NCI-H82 treated with DMSO at 0.1 percent for 48 hours (cell line): ENCODE measurements at regions not wholly inside any gene's neighbourhood (a gene's known extent, or its start where the extent isn't known, plus 50 kb on each side); places are given as distances from the start of the nearest gene placed in this dataset.
"Not testable (repeated sequence)": the region's sequence is repeated elsewhere in the genome, so short reads cannot be mapped to it uniquely, and the experiment has no call there.

Experiments
- DNase-seq: peaks from one replicate; lab custom pipeline; 2025; ENCODE audit not compliant: unreplicated experiment; lab: John Stamatoyannopoulos, UW

- not testable (repeated sequence) for DNase-seq
Measured at GRCh38 chr18:14342170-14342569, 201.2 kb downstream of the POTEC start.

GRCh38 chr18:14336017-14336416 is 203.8 kb upstream of the ZNF519 start:
- not testable (repeated sequence) for DNase-seq

- not testable (repeated sequence) for DNase-seq
Measured at GRCh38 chr18:14321217-14321616, 189.0 kb upstream of the ZNF519 start.

- not testable (repeated sequence) for DNase-seq
Measured at GRCh38 chr18:14301255-14301654, 169.0 kb upstream of the ZNF519 start.

- DNase-seq, result not testable (repeated sequence)
Measured at GRCh38 chr18:14295081-14295480, 162.8 kb upstream of the ZNF519 start.

- DNase-seq, result no peak
Measured at GRCh38 chr18:14285053-14285452, 152.8 kb upstream of the ZNF519 start.

- DNase-seq, result not testable (repeated sequence)
Measured at GRCh38 chr18:14275391-14275790, 143.2 kb upstream of the ZNF519 start.

GRCh38 chr18:14265637-14266410 is 133.6 kb upstream of the ZNF519 start:
- not testable (repeated sequence) for DNase-seq

- not testable (repeated sequence) for DNase-seq
Measured at GRCh38 chr18:14262786-14263185, 130.6 kb upstream of the ZNF519 start.

GRCh38 chr18:14250084-14250677 is 117.9 kb upstream of the ZNF519 start:
- DNase-seq, result not testable (repeated sequence)

- DNase-seq, result not testable (repeated sequence)
Measured at GRCh38 chr18:14239224-14239623, 107.0 kb upstream of the ZNF519 start.

GRCh38 chr18:14236356-14237048 is 104.3 kb upstream of the ZNF519 start:
- DNase-seq, result not testable (repeated sequence)

- not testable (repeated sequence) for DNase-seq
Measured at GRCh38 chr18:14225286-14225679, 93.0 kb upstream of the ZNF519 start.

- not testable (repeated sequence) for DNase-seq
Measured at GRCh38 chr18:14224551-14225285, 92.5 kb upstream of the ZNF519 start.

GRCh38 chr18:14223919-14224318 is 91.7 kb upstream of the ZNF519 start:
- DNase-seq, result not testable (repeated sequence)

GRCh38 chr18:14223231-14223822 is 91.1 kb upstream of the ZNF519 start:
- not testable (repeated sequence) for DNase-seq

- DNase-seq, result not testable (repeated sequence)
Measured at GRCh38 chr18:14222354-14223221, 90.4 kb upstream of the ZNF519 start.

GRCh38 chr18:14221689-14222088 is 89.5 kb upstream of the ZNF519 start:
- no peak for DNase-seq

- DNase-seq, result not testable (repeated sequence)
Measured at GRCh38 chr18:14215952-14216351, 83.7 kb upstream of the ZNF519 start.

GRCh38 chr18:14203424-14203823 is 71.2 kb upstream of the ZNF519 start:
- DNase-seq, result not testable (repeated sequence)
